ENCODE measurements at regions not wholly inside any gene's neighbourhood (a gene's known extent, or its start where the extent isn't known, plus 50 kb on each side); places are given as distances from the start of the nearest gene placed in this dataset.

DNA sequence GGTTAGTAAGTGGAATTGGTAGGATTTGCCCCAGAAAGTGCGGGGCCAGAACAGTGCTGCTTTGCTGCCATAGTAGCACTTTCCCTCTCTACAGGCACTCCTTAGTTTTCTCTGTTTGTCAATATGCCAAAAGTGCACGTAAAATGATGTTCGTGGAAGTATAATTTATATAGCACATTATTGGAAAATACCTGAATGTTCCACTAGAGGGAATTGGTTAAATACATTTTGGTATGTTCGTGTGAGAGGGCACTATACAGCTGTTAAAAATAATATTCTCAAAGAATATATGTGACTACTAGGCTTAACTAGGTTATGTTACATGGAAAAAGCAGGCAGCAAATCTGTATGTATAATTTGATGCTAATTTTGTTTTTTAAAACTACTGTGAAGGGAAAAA is 184.0 kb upstream of the GDNF start:
- Histone ChIP-seq H3K9me3 (ENCODE audit: low read depth, low read length, poor library complexity, severe bottlenecking) (no peaks in the 10 kb centered on the region), H3K36me3 (ENCODE audit: insufficient read depth, low read length, poor library complexity, severe bottlenecking) (no peaks in the 10 kb centered on the region), H3K27ac (ENCODE audit: low read depth, low read length, poor library complexity, severe bottlenecking) (no peak overlapping the region), H3K27me3 (replicated peaks; ENCODE audit: insufficient read depth, low read depth, low read length, poor library complexity) (no peaks in the 10 kb centered on the region), H3K4me3 (ENCODE audit: low read depth, low read length, poor library complexity, severe bottlenecking) (no peak overlapping the region), H3K4me1 (ENCODE audit: insufficient read depth, low read length, poor library complexity, severe bottlenecking) (no peaks in the 10 kb centered on the region)
- intact Hi-C loops (cut with micrococcal nuclease; ENCODE audit: unreplicated experiment), result no loop called here
- POLR2A ChIA-PET (ENCODE audit: low non-redundant PET), result no interaction called here
- CTCF ChIA-PET, result interaction anchor here (0.9 kb wide), 1 partner anchor 168 kb away, joined by 3 read pairs; no protein-coding TSS in a partner anchor
- no peak for DNase-seq (ENCODE audit: low spot score)
- TF ChIP-seq, protein P1, sequence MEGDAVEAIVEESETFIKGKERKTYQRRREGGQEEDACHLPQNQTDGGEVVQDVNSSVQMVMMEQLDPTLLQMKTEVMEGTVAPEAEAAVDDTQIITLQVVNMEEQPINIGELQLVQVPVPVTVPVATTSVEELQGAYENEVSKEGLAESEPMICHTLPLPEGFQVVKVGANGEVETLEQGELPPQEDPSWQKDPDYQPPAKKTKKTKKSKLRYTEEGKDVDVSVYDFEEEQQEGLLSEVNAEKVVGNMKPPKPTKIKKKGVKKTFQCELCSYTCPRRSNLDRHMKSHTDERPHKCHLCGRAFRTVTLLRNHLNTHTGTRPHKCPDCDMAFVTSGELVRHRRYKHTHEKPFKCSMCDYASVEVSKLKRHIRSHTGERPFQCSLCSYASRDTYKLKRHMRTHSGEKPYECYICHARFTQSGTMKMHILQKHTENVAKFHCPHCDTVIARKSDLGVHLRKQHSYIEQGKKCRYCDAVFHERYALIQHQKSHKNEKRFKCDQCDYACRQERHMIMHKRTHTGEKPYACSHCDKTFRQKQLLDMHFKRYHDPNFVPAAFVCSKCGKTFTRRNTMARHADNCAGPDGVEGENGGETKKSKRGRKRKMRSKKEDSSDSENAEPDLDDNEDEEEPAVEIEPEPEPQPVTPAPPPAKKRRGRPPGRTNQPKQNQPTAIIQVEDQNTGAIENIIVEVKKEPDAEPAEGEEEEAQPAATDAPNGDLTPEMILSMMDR (conservative IDR thresholded peaks at IDR 0.05; ENCODE audit: low read depth, low read length), result peak; percentile 35; the same call in 1 of the 2 replicates
- no peak for TF ChIP-seq EZH2 (IDR thresholded peaks at IDR 0.05; ENCODE audit: borderline replicate concordance, low read depth, low read length, poor library complexity, severe bottlenecking)
- no TSS peak for BruUV-seq (replicated peaks)

DNA sequence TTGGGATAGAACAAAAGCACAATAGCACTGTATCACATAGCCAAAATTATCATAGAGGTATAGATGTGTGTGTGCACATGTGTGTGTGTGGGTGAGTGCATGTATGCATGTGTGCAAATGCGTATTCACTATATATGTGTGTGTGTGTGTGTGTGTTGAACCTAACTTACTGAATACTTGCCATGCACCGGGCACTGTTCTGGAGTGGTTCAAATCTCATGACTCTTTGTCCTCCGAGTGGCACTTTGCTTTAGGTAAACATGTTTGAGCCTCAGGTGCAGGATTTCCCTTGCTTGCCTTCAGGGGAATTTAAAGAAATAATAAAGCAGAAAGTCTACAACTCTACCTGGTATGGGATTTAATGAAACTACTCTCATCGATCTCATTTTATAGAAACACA is 183.5 kb upstream of the GDNF start:
- no peak for DNase-seq (ENCODE audit: low spot score)
- intact Hi-C loops (cut with micrococcal nuclease; ENCODE audit: unreplicated experiment), result no loop called here
- ChIA-PET POLR2A (ENCODE audit: low non-redundant PET) (no interaction called here), CTCF (interaction anchor here (0.9 kb wide), 1 partner anchor 169 kb away, joined by 3 read pairs; no protein-coding TSS in a partner anchor)
- Histone ChIP-seq H3K27me3 (replicated peaks; ENCODE audit: insufficient read depth, low read depth, low read length, poor library complexity) (no peaks in the 10 kb centered on the region), H3K27ac (ENCODE audit: low read depth, low read length, poor library complexity, severe bottlenecking) (no peak overlapping the region), H3K9me3 (ENCODE audit: low read depth, low read length, poor library complexity, severe bottlenecking) (no peaks in the 10 kb centered on the region), H3K4me3 (ENCODE audit: low read depth, low read length, poor library complexity, severe bottlenecking) (no peak overlapping the region), H3K36me3 (ENCODE audit: insufficient read depth, low read length, poor library complexity, severe bottlenecking) (no peaks in the 10 kb centered on the region), H3K4me1 (ENCODE audit: insufficient read depth, low read length, poor library complexity, severe bottlenecking) (no peaks in the 10 kb centered on the region)
- BruUV-seq (replicated peaks), result no TSS peak
- TF ChIP-seq, protein P1 (conservative IDR thresholded peaks at IDR 0.05; ENCODE audit: low read depth, low read length), result no peak
- no peak for TF ChIP-seq EZH2 (IDR thresholded peaks at IDR 0.05; ENCODE audit: borderline replicate concordance, low read depth, low read length, poor library complexity, severe bottlenecking)

DNA sequence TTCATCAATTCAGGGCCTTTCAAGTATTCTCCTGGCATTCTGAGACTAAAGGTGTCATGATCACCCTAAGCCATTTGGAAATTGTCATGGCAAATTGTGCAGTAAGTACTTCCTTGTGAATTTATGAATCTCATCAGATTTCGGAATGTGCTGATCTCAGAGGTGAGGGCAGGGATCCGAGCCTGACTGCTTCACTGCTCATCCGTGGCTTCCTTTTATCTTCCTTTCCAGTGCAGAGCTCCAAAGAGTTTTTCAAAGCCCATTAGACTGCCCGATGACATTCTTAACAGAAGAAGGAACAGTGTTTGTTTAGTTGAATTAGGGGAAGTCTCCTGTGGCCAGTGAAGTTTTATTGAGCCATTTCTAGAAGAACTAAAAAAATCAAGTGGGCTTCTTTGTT is 182.8 kb upstream of the GDNF start:
- ChIA-PET CTCF (no interaction called here), POLR2A (ENCODE audit: low non-redundant PET) (no interaction called here)
- no peak for DNase-seq (ENCODE audit: low spot score)
- H3K27ac ChIP-seq (ENCODE audit: low read depth, low read length, poor library complexity, severe bottlenecking), result no peak overlapping the region
- no TSS peak for BruUV-seq (replicated peaks)
- H3K4me3 ChIP-seq (ENCODE audit: low read depth, low read length, poor library complexity, severe bottlenecking), result no peak overlapping the region
- H3K27me3 ChIP-seq (replicated peaks; ENCODE audit: insufficient read depth, low read depth, low read length, poor library complexity), result no peaks in the 10 kb centered on the region
- TF ChIP-seq, protein P1 (conservative IDR thresholded peaks at IDR 0.05; ENCODE audit: low read depth, low read length), result no peak
- no peak for TF ChIP-seq EZH2 (IDR thresholded peaks at IDR 0.05; ENCODE audit: borderline replicate concordance, low read depth, low read length, poor library complexity, severe bottlenecking)
- intact Hi-C loops (cut with micrococcal nuclease; ENCODE audit: unreplicated experiment), result no loop called here
- no peaks in the 10 kb centered on the region for H3K9me3 ChIP-seq (ENCODE audit: low read depth, low read length, poor library complexity, severe bottlenecking)
- no peaks in the 10 kb centered on the region for H3K4me1 ChIP-seq (ENCODE audit: insufficient read depth, low read length, poor library complexity, severe bottlenecking)
- no peaks in the 10 kb centered on the region for H3K36me3 ChIP-seq (ENCODE audit: insufficient read depth, low read length, poor library complexity, severe bottlenecking)
